ENCODE measurements at regions not wholly inside any gene's neighbourhood (a gene's known extent, or its start where the extent isn't known, plus 50 kb on each side); places are given as distances from the start of the nearest gene placed in this dataset.

DNA sequence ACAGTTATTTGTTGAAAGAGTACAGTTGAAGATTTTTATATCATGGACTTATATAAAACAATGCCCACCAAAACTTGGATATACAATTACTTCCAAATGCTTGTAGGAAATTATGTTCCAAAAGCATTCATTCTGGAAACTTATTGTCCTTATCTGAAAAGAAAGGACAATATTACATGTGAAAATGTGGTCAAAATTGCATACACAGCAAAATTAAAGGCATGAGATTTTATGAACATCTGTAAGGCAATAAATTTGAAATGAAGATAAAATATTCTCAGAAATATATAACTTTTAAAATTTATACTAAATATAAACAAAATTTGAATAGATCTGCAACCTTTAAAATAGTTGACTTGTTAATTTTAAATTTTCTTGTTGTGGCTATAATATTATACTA is 1173.8 kb downstream of the NLGN4X start:
- TF ChIP-seq, protein P1, sequence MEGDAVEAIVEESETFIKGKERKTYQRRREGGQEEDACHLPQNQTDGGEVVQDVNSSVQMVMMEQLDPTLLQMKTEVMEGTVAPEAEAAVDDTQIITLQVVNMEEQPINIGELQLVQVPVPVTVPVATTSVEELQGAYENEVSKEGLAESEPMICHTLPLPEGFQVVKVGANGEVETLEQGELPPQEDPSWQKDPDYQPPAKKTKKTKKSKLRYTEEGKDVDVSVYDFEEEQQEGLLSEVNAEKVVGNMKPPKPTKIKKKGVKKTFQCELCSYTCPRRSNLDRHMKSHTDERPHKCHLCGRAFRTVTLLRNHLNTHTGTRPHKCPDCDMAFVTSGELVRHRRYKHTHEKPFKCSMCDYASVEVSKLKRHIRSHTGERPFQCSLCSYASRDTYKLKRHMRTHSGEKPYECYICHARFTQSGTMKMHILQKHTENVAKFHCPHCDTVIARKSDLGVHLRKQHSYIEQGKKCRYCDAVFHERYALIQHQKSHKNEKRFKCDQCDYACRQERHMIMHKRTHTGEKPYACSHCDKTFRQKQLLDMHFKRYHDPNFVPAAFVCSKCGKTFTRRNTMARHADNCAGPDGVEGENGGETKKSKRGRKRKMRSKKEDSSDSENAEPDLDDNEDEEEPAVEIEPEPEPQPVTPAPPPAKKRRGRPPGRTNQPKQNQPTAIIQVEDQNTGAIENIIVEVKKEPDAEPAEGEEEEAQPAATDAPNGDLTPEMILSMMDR (IDR thresholded peaks at IDR 0.05), result no peak
- no peak for TF ChIP-seq POLR2A (IDR thresholded peaks at IDR 0.05)
